ENCODE measurements at regions not wholly inside any gene's neighbourhood (a gene's known extent, or its start where the extent isn't known, plus 50 kb on each side); places are given as distances from the start of the nearest gene placed in this dataset.

DNA sequence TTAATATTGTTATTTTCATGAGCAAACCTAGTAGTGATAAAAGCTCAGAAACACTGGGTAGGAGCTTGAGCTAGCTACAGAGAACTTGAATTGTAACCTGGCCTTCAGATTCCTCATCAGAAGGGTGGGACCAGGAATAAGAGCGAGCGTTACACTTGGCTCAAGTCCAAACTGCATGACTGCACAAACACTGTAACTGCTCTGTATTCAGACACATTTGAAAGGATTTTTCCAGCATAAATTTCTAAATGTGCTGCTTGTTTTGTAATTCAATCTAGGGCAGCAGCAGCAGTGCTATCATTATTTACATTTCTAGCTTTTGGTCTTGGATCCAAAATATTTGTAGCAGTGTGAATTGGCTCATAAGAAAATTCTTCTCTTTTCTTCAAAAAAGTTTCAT lies 133.0 kb upstream of the TMLHE start:
- no peak for TF ChIP-seq POLR2A (IDR thresholded peaks at IDR 0.05; ENCODE audit: low read depth, low read length)
- TF ChIP-seq, protein P1, sequence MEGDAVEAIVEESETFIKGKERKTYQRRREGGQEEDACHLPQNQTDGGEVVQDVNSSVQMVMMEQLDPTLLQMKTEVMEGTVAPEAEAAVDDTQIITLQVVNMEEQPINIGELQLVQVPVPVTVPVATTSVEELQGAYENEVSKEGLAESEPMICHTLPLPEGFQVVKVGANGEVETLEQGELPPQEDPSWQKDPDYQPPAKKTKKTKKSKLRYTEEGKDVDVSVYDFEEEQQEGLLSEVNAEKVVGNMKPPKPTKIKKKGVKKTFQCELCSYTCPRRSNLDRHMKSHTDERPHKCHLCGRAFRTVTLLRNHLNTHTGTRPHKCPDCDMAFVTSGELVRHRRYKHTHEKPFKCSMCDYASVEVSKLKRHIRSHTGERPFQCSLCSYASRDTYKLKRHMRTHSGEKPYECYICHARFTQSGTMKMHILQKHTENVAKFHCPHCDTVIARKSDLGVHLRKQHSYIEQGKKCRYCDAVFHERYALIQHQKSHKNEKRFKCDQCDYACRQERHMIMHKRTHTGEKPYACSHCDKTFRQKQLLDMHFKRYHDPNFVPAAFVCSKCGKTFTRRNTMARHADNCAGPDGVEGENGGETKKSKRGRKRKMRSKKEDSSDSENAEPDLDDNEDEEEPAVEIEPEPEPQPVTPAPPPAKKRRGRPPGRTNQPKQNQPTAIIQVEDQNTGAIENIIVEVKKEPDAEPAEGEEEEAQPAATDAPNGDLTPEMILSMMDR (conservative IDR thresholded peaks at IDR 0.05; ENCODE audit: low read depth, low read length), result no peak
- TF ChIP-seq, protein P2, sequence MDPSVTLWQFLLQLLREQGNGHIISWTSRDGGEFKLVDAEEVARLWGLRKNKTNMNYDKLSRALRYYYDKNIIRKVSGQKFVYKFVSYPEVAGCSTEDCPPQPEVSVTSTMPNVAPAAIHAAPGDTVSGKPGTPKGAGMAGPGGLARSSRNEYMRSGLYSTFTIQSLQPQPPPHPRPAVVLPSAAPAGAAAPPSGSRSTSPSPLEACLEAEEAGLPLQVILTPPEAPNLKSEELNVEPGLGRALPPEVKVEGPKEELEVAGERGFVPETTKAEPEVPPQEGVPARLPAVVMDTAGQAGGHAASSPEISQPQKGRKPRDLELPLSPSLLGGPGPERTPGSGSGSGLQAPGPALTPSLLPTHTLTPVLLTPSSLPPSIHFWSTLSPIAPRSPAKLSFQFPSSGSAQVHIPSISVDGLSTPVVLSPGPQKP (IDR thresholded peaks at IDR 0.05; ENCODE audit: borderline replicate concordance, low read depth, low read length), result no peak
- TF ChIP-seq RFX5 (IDR thresholded peaks at IDR 0.05; ENCODE audit: low read depth, low read length), result no peak
- no peak for TF ChIP-seq CEBPB (IDR thresholded peaks at IDR 0.05; ENCODE audit: low read depth, low read length)
- no peak for TF ChIP-seq FOS (IDR thresholded peaks at IDR 0.05; ENCODE audit: low read depth, low read length)
- TF ChIP-seq RAD21 (IDR thresholded peaks at IDR 0.05; ENCODE audit: low read length), result no peak
- no peak for TF ChIP-seq MAZ (IDR thresholded peaks at IDR 0.05; ENCODE audit: borderline replicate concordance, low read depth, low read length)
- no peak for TF ChIP-seq SMC3 (IDR thresholded peaks at IDR 0.05; ENCODE audit: low read depth, low read length)
- TF ChIP-seq MAFK (IDR thresholded peaks at IDR 0.05; ENCODE audit: low read depth, low read length), result no peak
- TF ChIP-seq MXI1 (IDR thresholded peaks at IDR 0.05; ENCODE audit: borderline replicate concordance, low read depth, low read length), result no peak
- TF ChIP-seq, protein P3, sequence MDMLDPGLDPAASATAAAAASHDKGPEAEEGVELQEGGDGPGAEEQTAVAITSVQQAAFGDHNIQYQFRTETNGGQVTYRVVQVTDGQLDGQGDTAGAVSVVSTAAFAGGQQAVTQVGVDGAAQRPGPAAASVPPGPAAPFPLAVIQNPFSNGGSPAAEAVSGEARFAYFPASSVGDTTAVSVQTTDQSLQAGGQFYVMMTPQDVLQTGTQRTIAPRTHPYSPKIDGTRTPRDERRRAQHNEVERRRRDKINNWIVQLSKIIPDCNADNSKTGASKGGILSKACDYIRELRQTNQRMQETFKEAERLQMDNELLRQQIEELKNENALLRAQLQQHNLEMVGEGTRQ (IDR thresholded peaks at IDR 0.05; ENCODE audit: low read depth, low read length), result no peak
- TF ChIP-seq NFE2L2 (IDR thresholded peaks at IDR 0.05; ENCODE audit: low read depth, low read length), result no peak
